ENCODE measurements at regions not wholly inside any gene's neighbourhood (a gene's known extent, or its start where the extent isn't known, plus 50 kb on each side); places are given as distances from the start of the nearest gene placed in this dataset.

DNA sequence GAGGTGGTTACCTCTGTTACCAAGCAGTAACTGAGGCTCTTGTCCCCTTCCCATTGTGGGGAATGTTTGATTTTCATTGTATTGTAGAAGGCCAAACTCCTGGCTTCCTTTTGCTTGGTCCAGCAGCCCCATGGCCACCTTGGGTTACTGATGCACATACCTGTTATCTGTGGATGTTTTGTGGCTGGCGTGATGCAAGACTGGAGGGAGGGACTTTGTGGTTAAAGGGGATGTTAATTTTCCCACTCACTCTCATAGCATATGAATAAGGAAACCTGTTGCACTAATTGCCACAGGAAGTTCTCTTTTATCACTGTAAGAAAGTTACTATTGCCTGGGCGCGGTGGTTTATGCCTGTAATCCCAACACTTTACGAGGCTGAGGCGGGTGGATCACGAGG lies 168.6 kb upstream of the HS3ST4 start:
- Histone ChIP-seq H3K9me3 (no peaks in the 10 kb centered on the region), H3K27ac (no peak overlapping the region), H3K27me3 (no peaks in the 10 kb centered on the region), H3K4me1 (no peaks in the 10 kb centered on the region), H3K36me3 (no peaks in the 10 kb centered on the region), H3K4me3 (no peak overlapping the region)
- TF ChIP-seq, protein P1, sequence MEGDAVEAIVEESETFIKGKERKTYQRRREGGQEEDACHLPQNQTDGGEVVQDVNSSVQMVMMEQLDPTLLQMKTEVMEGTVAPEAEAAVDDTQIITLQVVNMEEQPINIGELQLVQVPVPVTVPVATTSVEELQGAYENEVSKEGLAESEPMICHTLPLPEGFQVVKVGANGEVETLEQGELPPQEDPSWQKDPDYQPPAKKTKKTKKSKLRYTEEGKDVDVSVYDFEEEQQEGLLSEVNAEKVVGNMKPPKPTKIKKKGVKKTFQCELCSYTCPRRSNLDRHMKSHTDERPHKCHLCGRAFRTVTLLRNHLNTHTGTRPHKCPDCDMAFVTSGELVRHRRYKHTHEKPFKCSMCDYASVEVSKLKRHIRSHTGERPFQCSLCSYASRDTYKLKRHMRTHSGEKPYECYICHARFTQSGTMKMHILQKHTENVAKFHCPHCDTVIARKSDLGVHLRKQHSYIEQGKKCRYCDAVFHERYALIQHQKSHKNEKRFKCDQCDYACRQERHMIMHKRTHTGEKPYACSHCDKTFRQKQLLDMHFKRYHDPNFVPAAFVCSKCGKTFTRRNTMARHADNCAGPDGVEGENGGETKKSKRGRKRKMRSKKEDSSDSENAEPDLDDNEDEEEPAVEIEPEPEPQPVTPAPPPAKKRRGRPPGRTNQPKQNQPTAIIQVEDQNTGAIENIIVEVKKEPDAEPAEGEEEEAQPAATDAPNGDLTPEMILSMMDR (IDR thresholded peaks at IDR 0.05) = no peak
- no peak for TF ChIP-seq POLR2A (IDR thresholded peaks at IDR 0.05)
- no peak for TF ChIP-seq POLR2AphosphoS5 (IDR thresholded peaks at IDR 0.05)
- no peak for DNase-seq (ENCODE audit: low spot score in 2 of 2)
- intact Hi-C loops (cut with DNase I; ENCODE audit: low total_unique reads) = loop anchor here (5.0 kb wide), 1 partner anchor 1636 kb away; no protein-coding TSS in a partner anchor

DNA sequence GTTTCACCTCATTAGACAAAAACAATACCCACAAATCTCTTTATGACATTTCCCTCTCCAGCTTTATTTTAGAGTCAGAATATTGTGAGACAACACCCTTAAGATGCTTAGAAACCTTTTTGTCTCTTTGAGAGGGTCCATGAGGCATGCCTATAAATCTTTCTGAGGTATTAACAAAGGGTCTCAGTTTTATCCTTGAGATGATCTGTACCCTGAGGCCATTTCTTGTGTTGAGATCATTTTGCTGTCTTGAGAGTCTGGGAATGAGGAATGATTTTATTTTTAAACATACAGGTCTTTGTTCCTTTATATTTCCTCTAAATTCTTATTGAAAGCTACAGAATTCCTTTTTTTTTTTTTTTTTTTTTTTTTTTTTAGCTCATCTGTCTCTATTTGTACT lies 179.7 kb upstream of the HS3ST4 start:
- DNase-seq (ENCODE audit: low spot score in 2 of 2) = no peak
- TF ChIP-seq POLR2A (IDR thresholded peaks at IDR 0.05) = no peak
- TF ChIP-seq POLR2AphosphoS5 (IDR thresholded peaks at IDR 0.05) = no peak
- TF ChIP-seq, protein P1 (IDR thresholded peaks at IDR 0.05) = no peak
- no peak overlapping the region for H3K27ac ChIP-seq
- H3K9me3 ChIP-seq = no peaks in the 10 kb centered on the region
- H3K4me1 ChIP-seq = no peaks in the 10 kb centered on the region
- intact Hi-C loops (cut with DNase I; ENCODE audit: low total_unique reads) = no loop called here
- H3K36me3 ChIP-seq = no peaks in the 10 kb centered on the region
- no peak overlapping the region for H3K4me3 ChIP-seq
- H3K27me3 ChIP-seq = no peaks in the 10 kb centered on the region

DNA sequence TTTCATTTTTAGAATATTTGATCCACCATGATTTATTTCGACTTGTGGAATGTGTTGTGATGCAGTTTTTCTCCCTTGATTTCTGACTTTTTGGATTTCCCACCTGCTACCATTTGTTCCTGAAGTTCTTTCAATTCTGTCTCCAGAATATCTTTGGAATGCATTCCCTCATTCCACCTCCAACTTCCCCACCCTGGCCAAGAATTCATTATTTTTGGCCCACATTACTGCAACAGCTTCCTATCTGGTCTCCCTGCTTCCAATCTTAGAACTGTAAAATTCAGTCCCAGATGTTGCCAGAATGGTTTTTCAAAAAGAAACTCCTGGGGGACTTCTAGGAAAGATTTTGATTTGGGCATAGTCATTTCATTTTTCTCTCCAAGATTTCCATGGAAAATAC lies 182.3 kb upstream of the HS3ST4 start:
- H3K4me1 ChIP-seq = no peaks in the 10 kb centered on the region
- intact Hi-C loops (cut with DNase I; ENCODE audit: low total_unique reads) = no loop called here
- no peak overlapping the region for H3K27ac ChIP-seq
- H3K4me3 ChIP-seq = no peak overlapping the region
- no peak for DNase-seq (ENCODE audit: low spot score in 2 of 2)
- no peaks in the 10 kb centered on the region for H3K9me3 ChIP-seq
- H3K27me3 ChIP-seq = no peaks in the 10 kb centered on the region
- TF ChIP-seq POLR2AphosphoS5 (IDR thresholded peaks at IDR 0.05) = no peak
- TF ChIP-seq, protein P1 (IDR thresholded peaks at IDR 0.05) = no peak
- no peak for TF ChIP-seq POLR2A (IDR thresholded peaks at IDR 0.05)
- no peaks in the 10 kb centered on the region for H3K36me3 ChIP-seq

DNA sequence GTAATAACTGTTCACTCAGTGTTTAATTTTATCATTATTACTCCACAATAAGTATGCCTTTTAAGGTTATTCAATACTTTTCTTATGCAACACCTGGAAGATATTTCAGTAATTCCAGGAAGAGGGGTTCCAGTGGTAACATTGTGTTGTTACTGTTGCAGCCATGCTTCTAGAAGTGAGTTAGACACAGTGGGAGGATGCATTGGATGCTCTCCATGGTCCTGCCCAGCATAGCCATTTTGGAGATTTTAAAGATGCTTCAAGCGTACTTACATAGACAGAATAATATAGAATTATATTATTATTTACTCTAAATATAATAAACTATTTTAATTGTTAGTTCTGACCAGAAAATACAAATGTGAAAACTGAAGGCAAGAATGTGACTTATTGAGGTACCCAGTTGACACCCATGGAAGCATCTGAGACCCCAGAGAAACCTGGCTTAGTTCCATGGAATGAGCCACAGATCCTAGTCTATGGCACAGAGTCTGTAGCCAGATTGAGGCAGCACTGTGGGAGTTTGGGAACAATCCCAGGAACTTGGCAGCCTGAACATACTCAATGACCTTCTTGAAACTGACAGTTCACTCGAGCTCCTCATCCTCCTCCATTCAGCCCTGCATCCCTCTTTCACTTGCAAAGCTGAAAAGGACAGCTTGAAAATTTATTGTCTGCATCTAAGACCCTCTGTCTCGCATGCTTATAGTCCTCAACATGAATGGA lies 190.1 kb upstream of the HS3ST4 start:
- no peak for DNase-seq (ENCODE audit: low spot score in 2 of 2)
- H3K27ac ChIP-seq = no peak overlapping the region
- no peak overlapping the region for H3K4me3 ChIP-seq
- no peaks in the 10 kb centered on the region for H3K4me1 ChIP-seq
- intact Hi-C loops (cut with DNase I; ENCODE audit: low total_unique reads) = no loop called here
- H3K9me3 ChIP-seq = no peaks in the 10 kb centered on the region
- TF ChIP-seq, protein P1 (IDR thresholded peaks at IDR 0.05) = no peak
- no peak for TF ChIP-seq POLR2AphosphoS5 (IDR thresholded peaks at IDR 0.05)
- TF ChIP-seq POLR2A (IDR thresholded peaks at IDR 0.05) = no peak
- H3K36me3 ChIP-seq = no peaks in the 10 kb centered on the region
- H3K27me3 ChIP-seq = no peaks in the 10 kb centered on the region

DNA sequence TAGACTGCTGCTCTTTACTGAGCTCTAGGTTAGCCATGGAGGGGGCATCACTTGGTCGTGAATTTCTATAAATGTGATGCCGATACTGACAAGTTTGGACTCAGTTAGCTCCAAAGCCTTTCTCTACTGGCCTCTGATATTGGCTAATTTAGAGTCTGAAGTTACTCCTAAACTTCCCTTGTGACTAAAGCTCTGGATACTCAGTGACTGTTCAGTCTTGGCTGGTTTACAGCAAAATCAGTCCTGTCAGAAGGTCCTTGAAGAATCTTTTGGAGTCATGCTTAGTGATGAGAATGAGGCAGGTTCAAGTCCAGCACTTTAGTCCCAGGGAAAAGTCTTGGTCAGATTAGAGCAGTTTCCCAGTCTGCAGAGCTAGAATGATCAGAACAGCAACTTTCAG lies 197.5 kb upstream of the HS3ST4 start:
- Histone ChIP-seq H3K27ac (no peak overlapping the region), H3K4me1 (no peaks in the 10 kb centered on the region), H3K36me3 (no peaks in the 10 kb centered on the region), H3K27me3 (no peaks in the 10 kb centered on the region), H3K9me3 (no peaks in the 10 kb centered on the region), H3K4me3 (no peak overlapping the region)
- TF ChIP-seq POLR2A (IDR thresholded peaks at IDR 0.05) (no peak), POLR2AphosphoS5 (IDR thresholded peaks at IDR 0.05) (no peak)
- TF ChIP-seq, protein P1 (IDR thresholded peaks at IDR 0.05) = no peak
- intact Hi-C loops (cut with DNase I; ENCODE audit: low total_unique reads) = no loop called here
- DNase-seq (ENCODE audit: low spot score in 2 of 2) = no peak
